ENCODE measurements at regions not wholly inside any gene's neighbourhood (a gene's known extent, or its start where the extent isn't known, plus 50 kb on each side); places are given as distances from the start of the nearest gene placed in this dataset.

DNA sequence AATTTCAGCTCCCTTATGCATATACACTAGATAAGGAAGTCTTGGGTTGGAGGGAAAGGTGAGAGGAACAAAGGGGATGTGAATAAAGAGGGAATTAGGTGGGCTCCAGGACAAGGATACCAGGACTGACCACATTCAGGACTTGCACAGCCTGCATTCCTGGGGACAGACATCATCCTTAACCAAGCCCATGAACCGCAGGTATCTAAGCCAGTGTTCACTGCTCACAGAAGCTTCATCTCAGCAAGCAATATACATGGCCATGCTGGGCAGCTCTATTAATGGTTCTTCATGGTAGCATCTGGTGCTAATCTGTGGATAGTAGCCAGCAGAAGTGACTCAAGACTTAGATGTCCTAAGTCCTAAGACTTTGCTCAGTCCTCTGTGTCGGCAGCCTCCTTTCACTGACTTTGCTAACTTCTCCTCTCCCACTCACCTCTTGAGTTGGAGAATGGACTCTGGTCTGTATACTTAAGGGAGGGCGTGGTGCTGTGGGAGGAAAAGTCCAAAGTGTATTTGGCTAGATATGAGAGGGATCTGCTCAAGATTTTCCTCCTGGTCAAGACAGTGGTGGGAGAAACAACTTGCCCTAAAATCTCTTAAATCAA, 136.1 kb downstream of the ASCL1 start:
- no peak for DNase-seq (ENCODE audit: insufficient read length, low spot score)
- FAIRE-seq: no peak

DNA sequence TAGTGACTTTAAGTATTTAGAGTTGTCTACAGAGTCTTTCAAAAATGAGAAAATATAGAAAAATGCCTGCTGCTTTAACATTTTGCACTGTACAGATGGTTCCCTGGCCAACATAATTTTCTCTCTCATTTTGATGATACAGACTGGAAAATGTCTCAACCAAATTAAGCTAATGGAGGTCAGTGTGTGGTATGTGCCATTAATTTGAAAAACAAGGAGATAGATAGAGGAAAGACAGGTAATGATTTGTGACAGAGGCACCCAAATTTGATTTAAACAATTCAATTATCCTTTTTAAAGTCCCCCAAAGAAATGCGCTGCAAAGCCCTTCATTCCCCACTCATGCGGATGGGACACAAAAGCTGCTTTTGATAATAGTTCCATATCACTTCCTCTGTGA, 140.0 kb downstream of the ASCL1 start:
- no peak for DNase-seq (ENCODE audit: insufficient read length, low spot score)

DNA sequence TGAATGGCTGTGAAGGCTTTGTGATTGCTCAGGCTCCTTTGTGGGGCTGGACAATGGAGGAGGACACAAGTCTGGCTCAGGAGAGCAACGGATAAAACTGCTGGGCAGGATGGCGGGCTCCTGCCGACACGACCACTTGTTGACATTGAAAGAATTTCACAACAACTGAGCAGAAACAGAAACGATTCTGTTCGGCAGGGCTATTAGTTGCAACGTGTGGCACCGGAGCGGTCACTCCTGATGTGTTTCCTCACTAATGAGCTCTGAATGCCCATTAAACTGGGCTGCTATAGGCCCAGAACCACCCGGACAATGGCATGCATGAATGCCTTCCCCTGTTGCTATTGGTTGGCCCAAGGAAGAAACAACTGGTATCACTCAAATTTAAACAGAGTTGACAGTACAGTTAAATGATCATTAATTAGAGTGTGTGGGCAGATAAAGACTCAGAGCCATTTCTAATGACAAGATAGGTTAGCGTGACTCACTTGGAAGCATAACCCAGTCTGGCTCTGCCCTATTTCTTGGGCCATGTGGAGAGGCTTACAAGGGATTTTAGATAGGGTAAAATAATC, 142.9 kb downstream of the ASCL1 start:
- DNase-seq (ENCODE audit: insufficient read length, low spot score) (no peak), FAIRE-seq (no peak)

More for the DNA sequence above, 140.0 kb downstream of the ASCL1 start:
- peak; percentile 40 for FAIRE-seq

DNA sequence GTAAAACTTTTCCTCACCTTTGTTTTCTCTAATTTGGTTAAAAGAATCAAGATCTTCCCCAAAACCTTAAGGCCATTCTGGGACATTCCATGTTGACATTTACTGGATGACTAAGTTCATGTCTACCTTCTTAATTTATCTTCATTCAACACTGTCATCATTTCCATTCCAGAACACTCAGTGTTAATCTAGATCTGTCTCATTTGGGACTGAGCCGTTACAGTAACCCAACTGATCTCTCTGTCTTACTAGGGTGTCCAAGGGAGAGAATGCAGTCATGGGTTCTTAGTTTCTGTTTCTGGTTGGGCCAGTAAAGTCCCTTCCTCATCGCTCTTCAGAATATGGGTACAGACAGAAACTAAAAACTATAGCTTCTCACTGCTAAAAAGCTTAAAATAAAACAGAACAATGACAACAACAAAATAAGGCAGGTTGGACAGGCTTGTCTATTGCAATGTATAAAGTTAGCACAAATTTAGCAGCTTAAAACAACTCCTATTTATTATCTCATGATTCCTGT, 144.8 kb downstream of the ASCL1 start:
- FAIRE-seq (no peak), DNase-seq (ENCODE audit: insufficient read length, low spot score) (no peak)

GRCh38 chr12:103105971-103106597, 148.6 kb downstream of the ASCL1 start:
- FAIRE-seq (no peak), DNase-seq (ENCODE audit: insufficient read length, low spot score) (no peak)

DNA sequence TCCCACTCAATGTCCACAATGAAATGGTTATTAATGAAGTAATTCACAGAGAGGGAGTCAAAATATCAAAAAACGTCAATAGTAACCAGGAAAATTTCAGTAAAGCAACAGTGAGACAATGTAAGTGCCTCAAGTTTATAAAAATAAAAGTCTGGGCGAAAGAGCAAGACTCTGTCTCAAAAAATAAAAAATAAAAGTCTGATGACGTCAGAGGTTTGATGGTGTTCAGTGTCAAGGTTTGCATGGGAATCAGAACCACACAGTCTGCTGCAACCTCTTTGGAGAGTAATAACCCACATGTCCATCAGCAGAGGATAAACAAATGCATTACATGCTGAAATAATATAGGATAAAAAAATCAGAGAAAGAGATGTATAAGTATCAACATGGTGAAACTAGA, 152.4 kb downstream of the ASCL1 start:
- no peak for FAIRE-seq
- no peak for DNase-seq (ENCODE audit: insufficient read length, low spot score)

DNA sequence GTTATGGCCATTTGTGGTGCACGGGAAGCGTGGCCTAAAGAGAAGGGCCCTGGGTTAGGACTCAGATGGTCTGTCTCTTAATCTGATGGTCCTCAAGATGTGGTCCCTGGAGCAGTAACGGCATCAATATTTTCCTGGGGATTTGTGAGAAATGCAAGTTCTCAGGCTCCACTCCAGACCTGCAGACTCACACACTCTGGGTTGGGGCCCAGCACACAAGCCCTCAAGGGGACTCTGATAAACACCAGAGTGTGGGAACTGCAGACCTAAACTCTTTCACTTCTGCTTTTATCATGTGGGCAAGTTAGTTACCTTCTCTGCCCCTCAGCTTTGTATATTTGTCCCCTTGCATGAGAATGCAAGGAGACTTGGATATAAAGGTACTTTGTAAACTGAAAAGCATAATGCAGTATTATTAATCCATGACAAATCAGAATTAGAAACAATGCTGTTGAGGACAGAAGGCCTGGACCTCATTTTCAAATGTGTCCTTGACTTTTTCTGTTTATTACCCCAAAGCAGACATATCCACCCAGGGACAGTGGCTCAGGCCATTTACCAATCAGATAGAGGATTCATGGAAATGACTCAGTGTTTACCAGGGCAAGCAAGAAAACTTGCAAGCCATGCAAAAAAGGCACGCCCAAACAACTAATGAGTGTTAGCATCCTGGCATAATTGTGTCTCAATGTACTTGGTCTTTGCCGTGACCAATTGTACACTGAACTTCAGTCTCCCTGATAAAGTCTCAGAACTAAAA, 157.0 kb downstream of the ASCL1 start:
- DNase-seq (ENCODE audit: insufficient read length, low spot score) (no peak), FAIRE-seq (no peak)

DNA sequence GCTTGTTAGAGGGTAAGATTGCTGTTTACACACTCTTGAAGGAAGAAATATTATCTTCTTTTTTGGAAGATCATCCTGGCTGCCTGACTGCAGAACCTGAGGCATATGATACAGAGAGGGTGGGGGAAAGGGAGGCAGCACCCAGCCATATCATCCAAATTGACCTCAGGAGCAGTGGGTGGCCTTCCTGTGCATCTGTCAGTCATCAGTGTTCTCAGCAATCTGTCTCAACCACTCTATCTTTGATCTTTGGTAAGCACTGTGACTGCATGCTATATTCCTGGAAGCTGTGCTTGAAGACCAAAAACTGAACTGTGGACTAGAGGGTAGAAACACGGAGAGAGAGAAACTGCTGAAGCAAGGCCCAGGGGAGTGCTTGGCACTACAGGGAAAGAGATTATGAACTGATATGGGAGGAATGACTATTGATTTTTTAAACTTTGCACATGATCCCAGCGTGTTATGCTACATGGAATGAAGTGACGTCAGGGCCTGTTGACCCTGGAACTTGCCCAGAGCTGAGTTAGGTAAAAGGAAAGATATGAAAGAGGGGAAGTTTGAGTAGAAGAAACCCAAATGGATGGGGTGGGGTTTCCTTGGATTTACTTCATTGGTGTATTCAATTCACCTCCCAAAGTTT, 171.5 kb downstream of the ASCL1 start:
- DNase-seq (ENCODE audit: insufficient read length, low spot score) (no peak), FAIRE-seq (no peak)

- FAIRE-seq (no peak), DNase-seq (ENCODE audit: insufficient read length, low spot score) (no peak)
These were observed 173.1 kb downstream of the ASCL1 start for GRCh38 chr12:103130564-103130963.

DNA sequence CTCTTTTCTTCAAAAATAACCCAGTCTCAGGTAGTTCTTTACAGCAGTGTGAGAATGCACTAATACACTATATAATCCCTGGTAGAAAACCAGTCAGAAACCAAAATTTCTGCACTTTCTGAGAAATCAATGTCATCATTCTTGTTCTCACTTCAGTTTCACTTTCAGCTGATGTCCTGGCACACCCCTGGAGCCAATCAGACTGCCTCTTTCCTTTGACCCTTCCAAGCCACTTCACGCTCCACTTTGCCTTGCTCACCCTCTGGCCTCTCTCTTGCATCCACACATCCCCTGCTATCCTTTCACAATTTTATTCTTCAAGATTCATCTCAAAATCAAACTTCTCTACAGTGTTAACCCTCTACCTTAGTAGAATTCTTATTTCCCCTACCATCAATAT, 181.1 kb downstream of the ASCL1 start:
- FAIRE-seq (no peak), DNase-seq (ENCODE audit: insufficient read length, low spot score) (no peak)

- FAIRE-seq: no peak
- DNase-seq (ENCODE audit: insufficient read length, low spot score): no peak
These were observed 182.4 kb downstream of the ASCL1 start for GRCh38 chr12:103139876-103140275.

DNA sequence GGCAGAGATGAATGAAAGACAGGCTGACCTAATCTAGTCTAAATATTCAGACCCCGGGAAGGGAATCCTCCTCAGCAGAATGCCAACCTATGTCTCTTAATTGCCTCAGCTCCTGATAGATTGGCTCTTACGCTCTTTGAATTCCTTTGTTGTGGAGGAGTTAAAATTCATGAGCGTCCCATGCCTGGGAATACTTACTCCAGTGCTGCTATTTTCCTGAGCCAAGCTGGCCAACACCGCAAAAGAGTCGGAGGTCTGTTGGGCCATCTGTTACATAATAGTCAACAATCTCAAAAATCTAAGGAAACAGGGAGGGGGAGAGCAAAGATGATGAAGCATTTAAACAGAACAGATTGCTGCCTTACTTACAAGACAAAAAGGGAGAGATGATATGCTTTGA, 182.8 kb downstream of the ASCL1 start:
- DNase-seq (ENCODE audit: insufficient read length, low spot score) (no peak), FAIRE-seq (no peak)

DNA sequence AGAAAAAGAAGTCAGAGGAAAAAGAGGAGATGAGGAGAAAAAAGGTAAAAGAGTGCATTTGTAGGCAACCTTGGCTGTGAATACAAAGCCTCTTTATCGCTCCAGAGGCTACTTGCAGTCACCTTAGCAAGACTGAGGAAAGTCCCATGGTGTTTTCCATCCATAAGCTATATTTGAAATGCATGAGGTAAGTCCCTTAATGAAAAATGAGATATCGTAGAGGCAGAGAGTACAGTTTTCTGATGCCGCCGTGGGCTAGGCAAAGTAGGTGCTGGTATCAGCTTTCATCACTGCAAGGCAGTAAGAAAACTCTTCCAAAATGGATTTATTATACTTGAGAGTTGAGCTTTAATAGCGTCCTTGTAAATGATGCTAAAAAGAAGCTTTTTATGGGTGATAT, 186.8 kb downstream of the ASCL1 start:
- no peak for FAIRE-seq
- DNase-seq (ENCODE audit: insufficient read length, low spot score): no peak

DNA sequence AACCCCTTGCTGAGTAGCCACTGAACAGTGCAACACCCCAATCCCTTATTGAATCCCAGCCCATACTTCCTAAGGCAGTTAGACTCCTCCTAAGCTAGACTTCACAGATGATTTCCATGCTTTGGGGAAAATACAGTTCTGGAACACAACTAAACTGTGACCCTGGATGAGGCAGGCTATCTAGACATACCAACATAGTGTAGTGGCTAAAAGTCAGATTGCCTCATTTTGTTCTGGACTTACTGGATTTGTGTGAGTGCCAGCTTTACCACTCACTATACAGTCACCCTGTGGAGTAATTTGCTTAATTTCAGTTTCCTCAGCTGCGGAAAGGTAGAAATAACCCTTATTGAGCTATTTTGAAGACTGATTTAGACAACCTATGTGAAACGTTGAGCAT, 203.1 kb downstream of the ASCL1 start:
- FAIRE-seq (no peak), DNase-seq (ENCODE audit: insufficient read length, low spot score) (no peak)

- DNase-seq (ENCODE audit: insufficient read length, low spot score) (no peak), FAIRE-seq (no peak)
These were observed 204.3 kb downstream of the ASCL1 start for GRCh38 chr12:103161582-103162362.

DNA sequence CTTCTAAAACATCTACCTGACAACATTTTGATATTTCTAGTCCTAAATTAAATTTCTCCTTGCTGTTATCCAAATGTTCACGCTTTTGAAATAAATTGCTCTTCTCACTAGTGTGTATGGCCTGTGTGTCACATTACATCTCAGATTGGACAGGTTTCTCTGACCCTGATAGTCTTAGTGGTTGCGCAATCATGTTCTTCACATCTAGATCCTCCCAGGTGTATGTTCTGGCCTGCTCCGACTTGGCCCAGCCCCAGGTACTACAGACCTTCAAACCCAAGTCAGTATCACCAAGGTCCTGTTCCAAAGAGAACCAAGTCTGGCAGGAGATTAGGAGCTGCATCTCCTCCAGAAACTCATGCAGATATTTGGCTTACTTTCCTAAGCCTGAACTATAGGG, 209.5 kb downstream of the ASCL1 start:
- no peak for DNase-seq (ENCODE audit: insufficient read length, low spot score)

GRCh38 chr12:103172447-103173112, 215.1 kb downstream of the ASCL1 start:
- no peak for DNase-seq (ENCODE audit: insufficient read length, low spot score)
- no peak for FAIRE-seq

More for the DNA sequence above, 209.5 kb downstream of the ASCL1 start:
- no peak for FAIRE-seq

DNA sequence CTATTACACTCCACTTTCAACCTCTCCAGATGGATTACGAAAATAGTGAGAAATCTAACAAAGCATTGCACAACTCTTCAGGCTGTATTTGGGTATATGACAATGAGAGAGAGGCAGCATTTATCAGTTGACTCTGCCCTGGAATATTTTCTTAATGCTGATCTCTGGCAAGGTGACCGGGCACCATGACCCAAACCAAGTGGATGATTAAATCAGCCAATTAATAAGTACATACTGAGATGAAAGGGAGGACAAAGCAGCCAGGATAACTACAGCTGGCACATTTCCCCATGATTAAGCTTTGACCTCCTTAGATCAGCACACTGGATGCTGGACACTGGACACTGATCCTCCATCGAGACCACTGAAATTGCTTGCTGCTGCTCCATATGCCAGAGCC, 218.2 kb downstream of the ASCL1 start:
- FAIRE-seq (no peak), DNase-seq (ENCODE audit: insufficient read length, low spot score) (no peak)

DNA sequence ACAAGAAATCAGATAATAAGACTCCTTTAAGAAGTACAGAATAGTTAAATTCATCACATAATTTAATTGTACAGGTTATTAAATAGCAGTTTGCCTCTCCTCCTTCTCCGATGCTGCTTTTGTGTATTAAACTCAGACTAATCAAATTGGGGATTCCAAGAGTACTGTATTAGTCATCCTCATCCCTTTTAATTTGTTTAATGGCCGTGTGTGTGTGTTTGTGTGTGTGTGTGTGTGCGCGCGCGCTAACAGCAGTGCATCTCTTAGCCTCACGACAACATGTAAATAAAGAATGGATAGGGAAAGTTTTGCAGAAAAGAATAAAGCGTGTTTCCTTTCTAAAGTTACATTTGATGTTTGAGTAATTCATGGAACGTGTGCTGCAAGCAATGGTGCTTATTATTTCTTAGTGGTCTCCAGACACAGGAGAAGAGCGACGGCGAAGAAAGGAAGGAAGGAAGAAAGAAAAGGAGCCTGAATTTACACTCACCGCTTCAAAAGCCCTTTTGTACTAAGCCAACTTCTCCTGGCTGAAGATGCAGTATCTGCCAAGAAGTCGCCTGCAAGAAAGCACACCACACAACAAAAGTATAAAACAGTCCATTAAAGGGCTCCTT, 220.3 kb downstream of the ASCL1 start:
- DNase-seq (ENCODE audit: insufficient read length, low spot score) (no peak), FAIRE-seq (no peak)

Data from HTR-8/SVneo (cell line).